Osteoblast (primary cell): ENCODE measurements at regions not wholly inside any gene's neighbourhood (a gene's known extent, or its start where the extent isn't known, plus 50 kb on each side); places are given as distances from the start of the nearest gene placed in this dataset.

ENCODE experiments used
- DNase-seq: peaks from one replicate; pipeline ENCODE4 v3.0.0; 2011; ENCODE audit warnings: low spot score, mixed read lengths; ENCODE audit not compliant: insufficient read length; ENCODE audit errors: missing footprints
- H2AFZ ChIP-seq: 2 replicates; pipeline ENCODE4 v1.6.0; 2011; ENCODE audit warnings: mild to moderate bottlenecking, low read length
- H3K27ac ChIP-seq: 2 replicates; pipeline ENCODE4 v1.5.1; 2011; ENCODE audit warnings: mild to moderate bottlenecking, low read depth, low read length, moderate library complexity
- H3K27me3 ChIP-seq: 2 replicates; pipeline ENCODE4 v1.6.0; 2012; ENCODE audit warnings: mild to moderate bottlenecking, control low read depth, inconsistent platforms, low read length, moderate library complexity; ENCODE audit not compliant: insufficient read depth
- H3K36me3 ChIP-seq: 2 replicates; pipeline ENCODE4 v1.5.1; 2011; ENCODE audit warnings: mild to moderate bottlenecking, low read length, control low read depth, moderate library complexity; ENCODE audit not compliant: insufficient read depth
- H3K4me1 ChIP-seq: 2 replicates; pipeline ENCODE4 v1.5.1; 2011; ENCODE audit warnings: mild to moderate bottlenecking, low read length, control low read depth, moderate library complexity; ENCODE audit not compliant: insufficient read depth
- H3K4me2 ChIP-seq: 2 replicates; pipeline ENCODE4 v1.6.0; 2011; ENCODE audit warnings: mild to moderate bottlenecking, low read length; ENCODE audit not compliant: insufficient read depth
- H3K4me3 ChIP-seq: fragments of 200-600 bp; sonication (generic); 3 replicates; pipeline ENCODE4 v1.5.1; 2012; ENCODE audit warnings: mild to moderate bottlenecking, low read length, inconsistent platforms; ENCODE audit not compliant: insufficient read depth
- H3K79me2 ChIP-seq: 2 replicates; pipeline ENCODE4 v1.6.0; 2012; ENCODE audit warnings: mild to moderate bottlenecking, low read length, control low read depth, inconsistent platforms; ENCODE audit not compliant: insufficient read depth
- H3K9me3 ChIP-seq: 2 replicates; pipeline ENCODE4 v1.5.1; 2011; ENCODE audit warnings: low read depth, low read length, control low read depth
- H4K20me1 ChIP-seq: 2 replicates; pipeline ENCODE4 v1.6.0; 2012; ENCODE audit warnings: mild to moderate bottlenecking, low read length, control low read depth; ENCODE audit not compliant: insufficient read depth
- CTCF ChIP-seq: IDR thresholded peaks from 2 replicates; pipeline ENCODE4 v1.5.1; 2011; ENCODE audit warnings: mild to moderate bottlenecking, low read depth, low read length, moderate library complexity; ENCODE audit errors: extremely low read depth

GRCh38 chr1:10942542-10942912 lies 69.9 kb upstream of the TARDBP start:
- no peak for DNase-seq
- Histone ChIP-seq H3K9me3 (no peaks in the 10 kb centered on the region), H3K27ac (no peak overlapping the region), H2AFZ (no peak overlapping the region), H3K36me3 (no peaks in the 10 kb centered on the region), H3K79me2 (no peaks in the 10 kb centered on the region), H4K20me1 (no peaks in the 10 kb centered on the region), H3K27me3 (peaks cover 26% of the 10 kb centered on the region), H3K4me3 (no peak overlapping the region), H3K4me2 (no peak overlapping the region), H3K4me1 (peaks cover 14% of the 10 kb centered on the region)
- no peak for TF ChIP-seq CTCF

GRCh38 chr1:10943041-10943440 lies 69.4 kb upstream of the TARDBP start:
- H3K27ac ChIP-seq = no peak overlapping the region
- no peaks in the 10 kb centered on the region for H3K36me3 ChIP-seq
- peaks cover 26% of the 10 kb centered on the region for H3K27me3 ChIP-seq
- TF ChIP-seq CTCF = no peak
- H3K9me3 ChIP-seq = no peaks in the 10 kb centered on the region
- no peaks in the 10 kb centered on the region for H3K79me2 ChIP-seq
- H3K4me2 ChIP-seq = no peak overlapping the region
- no peaks in the 10 kb centered on the region for H4K20me1 ChIP-seq
- H3K4me1 ChIP-seq = peaks cover 14% of the 10 kb centered on the region
- H2AFZ ChIP-seq = no peak overlapping the region
- DNase-seq = peak; percentile 71
- H3K4me3 ChIP-seq = no peak overlapping the region

- peak overlapping the region; percentile 79 for H2AFZ ChIP-seq
- peak overlapping the region; percentile 63 for H3K4me3 ChIP-seq
- no peaks in the 10 kb centered on the region for H4K20me1 ChIP-seq
- H3K4me1 ChIP-seq = peaks cover 14% of the 10 kb centered on the region
- no peaks in the 10 kb centered on the region for H3K36me3 ChIP-seq
- H3K4me2 ChIP-seq = peak overlapping the region; percentile 81
- no peak overlapping the region for H3K27ac ChIP-seq
- DNase-seq = peak; percentile 93
- TF ChIP-seq CTCF = no peak
- H3K79me2 ChIP-seq = no peaks in the 10 kb centered on the region
- peaks cover 23% of the 10 kb centered on the region for H3K27me3 ChIP-seq
- H3K9me3 ChIP-seq = no peaks in the 10 kb centered on the region
These were observed 68.3 kb upstream of the TARDBP start for GRCh38 chr1:10943991-10944730.

- Histone ChIP-seq H3K9me3 (no peaks in the 10 kb centered on the region), H3K79me2 (no peaks in the 10 kb centered on the region), H3K4me3 (no peak overlapping the region), H3K4me2 (no peak overlapping the region), H3K4me1 (peaks cover 14% of the 10 kb centered on the region), H4K20me1 (no peaks in the 10 kb centered on the region), H3K27me3 (peaks cover 13% of the 10 kb centered on the region), H2AFZ (no peak overlapping the region), H3K36me3 (no peaks in the 10 kb centered on the region), H3K27ac (no peak overlapping the region)
- peak; percentile 79 for DNase-seq
- TF ChIP-seq CTCF = no peak
These were observed 66.4 kb upstream of the TARDBP start for GRCh38 chr1:10945991-10946509.
